Suprapubic skin (tissue), 4 donors: ENCODE measurements at regions not wholly inside any gene's neighbourhood (a gene's known extent, or its start where the extent isn't known, plus 50 kb on each side); places are given as distances from the start of the nearest gene placed in this dataset.

Experiments
- CTCF ChIP-seq, 2 donors: fragments of 200-600 bp in 1 of 2; fragments of 450-650 bp in 1 of 2; sonication (generic) in 1 of 2; IDR thresholded peaks; one replicate each; pipeline ENCODE4 v1.5.1; 2016 to 2019; ENCODE audit warnings: antibody characterized with exemption in 2 of 2, mild to moderate bottlenecking in 1 of 2, moderate library complexity in 1 of 2
- EP300 ChIP-seq: sonication (generic); formaldehyde crosslinking; IDR thresholded peaks from one replicate; pipeline ENCODE4 v1.6.1; 2017; ENCODE audit warnings: antibody characterized with exemption
- POLR2A ChIP-seq, 2 donors: fragments of 450-650 bp; IDR thresholded peaks; one replicate each; pipeline ENCODE4 v1.6.1; 2017; ENCODE audit warnings: antibody characterized with exemption in 2 of 2, mild to moderate bottlenecking in 2 of 2, moderate library complexity in 2 of 2
- POLR2AphosphoS5 ChIP-seq, 3 donors: sonication (generic); formaldehyde crosslinking; IDR thresholded peaks; one replicate each; pipeline ENCODE4 v1.6.1; 2017; ENCODE audit warnings: antibody characterized with exemption in 3 of 3

GRCh38 chr2:191514613-191515012, 163.3 kb upstream of the NABP1 start:
- TF ChIP-seq CTCF (IDR thresholded peaks at IDR 0.05) (no peak), POLR2AphosphoS5 (IDR thresholded peaks at IDR 0.05) (no peak), POLR2A (IDR thresholded peaks at IDR 0.05) (no peak), EP300 (no peak)
